ENCODE measurements at regions not wholly inside any gene's neighbourhood (a gene's known extent, or its start where the extent isn't known, plus 50 kb on each side); places are given as distances from the start of the nearest gene placed in this dataset.

DNA sequence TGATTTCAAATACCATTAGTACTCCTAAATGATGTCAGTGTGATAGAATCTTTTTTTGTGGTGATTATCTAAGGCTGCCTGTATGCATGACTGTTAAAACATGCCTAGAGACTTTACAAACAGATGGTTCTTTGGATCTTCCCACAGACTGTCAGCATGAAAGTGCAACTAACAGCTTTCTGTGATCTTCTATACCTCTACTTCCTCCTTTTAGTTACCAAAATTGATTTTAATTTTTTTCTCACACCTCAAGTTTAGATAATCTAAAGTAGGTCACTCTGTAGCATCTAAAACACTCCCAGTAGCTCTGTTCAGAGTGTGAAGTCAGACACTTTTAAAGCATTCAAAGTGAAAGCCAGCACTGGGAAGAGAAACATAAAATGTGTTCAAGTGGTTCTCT is 534.5 kb downstream of the PTPRC start:
- BruUV-seq (replicated peaks) = no TSS peak
- TF ChIP-seq TCF7L2 (IDR thresholded peaks at IDR 0.05; ENCODE audit: low read depth, low read length) (no peak), SIN3A (IDR thresholded peaks at IDR 0.05; ENCODE audit: borderline replicate concordance, insufficient read depth, low read depth, low read length) (no peak), POLR2AphosphoS5 (IDR thresholded peaks at IDR 0.05; ENCODE audit: low read depth, low read length) (no peak)
- TF ChIP-seq, protein P1, sequence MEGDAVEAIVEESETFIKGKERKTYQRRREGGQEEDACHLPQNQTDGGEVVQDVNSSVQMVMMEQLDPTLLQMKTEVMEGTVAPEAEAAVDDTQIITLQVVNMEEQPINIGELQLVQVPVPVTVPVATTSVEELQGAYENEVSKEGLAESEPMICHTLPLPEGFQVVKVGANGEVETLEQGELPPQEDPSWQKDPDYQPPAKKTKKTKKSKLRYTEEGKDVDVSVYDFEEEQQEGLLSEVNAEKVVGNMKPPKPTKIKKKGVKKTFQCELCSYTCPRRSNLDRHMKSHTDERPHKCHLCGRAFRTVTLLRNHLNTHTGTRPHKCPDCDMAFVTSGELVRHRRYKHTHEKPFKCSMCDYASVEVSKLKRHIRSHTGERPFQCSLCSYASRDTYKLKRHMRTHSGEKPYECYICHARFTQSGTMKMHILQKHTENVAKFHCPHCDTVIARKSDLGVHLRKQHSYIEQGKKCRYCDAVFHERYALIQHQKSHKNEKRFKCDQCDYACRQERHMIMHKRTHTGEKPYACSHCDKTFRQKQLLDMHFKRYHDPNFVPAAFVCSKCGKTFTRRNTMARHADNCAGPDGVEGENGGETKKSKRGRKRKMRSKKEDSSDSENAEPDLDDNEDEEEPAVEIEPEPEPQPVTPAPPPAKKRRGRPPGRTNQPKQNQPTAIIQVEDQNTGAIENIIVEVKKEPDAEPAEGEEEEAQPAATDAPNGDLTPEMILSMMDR (IDR thresholded peaks at IDR 0.05) = no peak
- TF ChIP-seq, protein P2, sequence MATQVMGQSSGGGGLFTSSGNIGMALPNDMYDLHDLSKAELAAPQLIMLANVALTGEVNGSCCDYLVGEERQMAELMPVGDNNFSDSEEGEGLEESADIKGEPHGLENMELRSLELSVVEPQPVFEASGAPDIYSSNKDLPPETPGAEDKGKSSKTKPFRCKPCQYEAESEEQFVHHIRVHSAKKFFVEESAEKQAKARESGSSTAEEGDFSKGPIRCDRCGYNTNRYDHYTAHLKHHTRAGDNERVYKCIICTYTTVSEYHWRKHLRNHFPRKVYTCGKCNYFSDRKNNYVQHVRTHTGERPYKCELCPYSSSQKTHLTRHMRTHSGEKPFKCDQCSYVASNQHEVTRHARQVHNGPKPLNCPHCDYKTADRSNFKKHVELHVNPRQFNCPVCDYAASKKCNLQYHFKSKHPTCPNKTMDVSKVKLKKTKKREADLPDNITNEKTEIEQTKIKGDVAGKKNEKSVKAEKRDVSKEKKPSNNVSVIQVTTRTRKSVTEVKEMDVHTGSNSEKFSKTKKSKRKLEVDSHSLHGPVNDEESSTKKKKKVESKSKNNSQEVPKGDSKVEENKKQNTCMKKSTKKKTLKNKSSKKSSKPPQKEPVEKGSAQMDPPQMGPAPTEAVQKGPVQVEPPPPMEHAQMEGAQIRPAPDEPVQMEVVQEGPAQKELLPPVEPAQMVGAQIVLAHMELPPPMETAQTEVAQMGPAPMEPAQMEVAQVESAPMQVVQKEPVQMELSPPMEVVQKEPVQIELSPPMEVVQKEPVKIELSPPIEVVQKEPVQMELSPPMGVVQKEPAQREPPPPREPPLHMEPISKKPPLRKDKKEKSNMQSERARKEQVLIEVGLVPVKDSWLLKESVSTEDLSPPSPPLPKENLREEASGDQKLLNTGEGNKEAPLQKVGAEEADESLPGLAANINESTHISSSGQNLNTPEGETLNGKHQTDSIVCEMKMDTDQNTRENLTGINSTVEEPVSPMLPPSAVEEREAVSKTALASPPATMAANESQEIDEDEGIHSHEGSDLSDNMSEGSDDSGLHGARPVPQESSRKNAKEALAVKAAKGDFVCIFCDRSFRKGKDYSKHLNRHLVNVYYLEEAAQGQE (IDR thresholded peaks at IDR 0.05; ENCODE audit: insufficient read depth in 1 of 2, low read depth in 2 of 2, low read length in 1 of 2) = no peak
- POLR2A ChIA-PET = no interaction called here
- Histone ChIP-seq H3K27ac (ENCODE audit: low read length) (no peak overlapping the region), H3K4me3 (ENCODE audit: low read depth in 2 of 2, low read length in 2 of 2) (no peak overlapping the region), H3K9me3 (ENCODE audit: control insufficient read depth, insufficient read depth, low read depth, low read length) (no peaks in the 10 kb centered on the region), H3K27me3 (ENCODE audit: control insufficient read depth, insufficient read depth, low read length) (no peaks in the 10 kb centered on the region), H3K4me1 (ENCODE audit: control insufficient read depth, insufficient read depth, low read length) (no peaks in the 10 kb centered on the region), H3K36me3 (ENCODE audit: control insufficient read depth, insufficient read depth, low read length) (no peaks in the 10 kb centered on the region)
- intact Hi-C loops (cut with micrococcal nuclease; ENCODE audit: unreplicated experiment) (no loop called here), in situ Hi-C loops (cut with HindIII; ENCODE audit: low pct_unique_long_range_greater_than_20kb, low sequenced_read_pairs) (no loop called here)
- DNase-seq (ENCODE audit: low read depth, low spot score) (no peak), ATAC-seq (no peak)
- CTCF ChIA-PET = no interaction called here

DNA sequence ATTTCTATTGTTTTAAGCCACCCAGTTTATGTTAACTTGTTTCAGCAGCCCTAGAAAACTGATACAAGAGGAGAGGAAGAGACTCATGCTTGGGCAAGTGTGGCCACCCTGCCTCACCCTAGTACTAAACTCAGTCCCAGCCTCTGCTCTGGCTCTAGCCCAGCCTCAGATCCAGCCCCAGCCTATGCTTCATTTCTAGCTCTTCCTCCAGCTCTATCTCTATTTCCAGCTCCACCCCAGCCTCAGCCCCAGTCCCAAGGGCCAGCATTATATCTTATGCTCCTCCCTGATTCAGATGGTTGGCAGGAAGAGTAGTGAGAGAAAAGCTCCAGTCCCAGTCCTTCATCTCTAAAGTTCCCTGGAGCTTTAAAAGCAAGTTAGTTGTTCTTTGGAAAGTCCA is 535.5 kb downstream of the PTPRC start:
- BruUV-seq (replicated peaks) = no TSS peak
- intact Hi-C loops (cut with micrococcal nuclease; ENCODE audit: unreplicated experiment) (no loop called here), in situ Hi-C loops (cut with HindIII; ENCODE audit: low pct_unique_long_range_greater_than_20kb, low sequenced_read_pairs) (no loop called here)

More for the DNA sequence above, 535.5 kb downstream of the PTPRC start:
- Histone ChIP-seq H3K9me3 (ENCODE audit: control insufficient read depth, insufficient read depth, low read depth, low read length) (no peaks in the 10 kb centered on the region), H3K4me1 (ENCODE audit: control insufficient read depth, insufficient read depth, low read length) (no peaks in the 10 kb centered on the region), H3K4me3 (ENCODE audit: low read depth in 2 of 2, low read length in 2 of 2) (no peak overlapping the region), H3K27ac (ENCODE audit: low read length) (no peak overlapping the region), H3K36me3 (ENCODE audit: control insufficient read depth, insufficient read depth, low read length) (no peaks in the 10 kb centered on the region), H3K27me3 (ENCODE audit: control insufficient read depth, insufficient read depth, low read length) (no peaks in the 10 kb centered on the region)
- no peak for DNase-seq (ENCODE audit: low read depth, low spot score)
- TF ChIP-seq TCF7L2 (IDR thresholded peaks at IDR 0.05; ENCODE audit: low read depth, low read length) (no peak), POLR2AphosphoS5 (IDR thresholded peaks at IDR 0.05; ENCODE audit: low read depth, low read length) (no peak), SIN3A (IDR thresholded peaks at IDR 0.05; ENCODE audit: borderline replicate concordance, insufficient read depth, low read depth, low read length) (no peak)
- TF ChIP-seq, protein P1 (IDR thresholded peaks at IDR 0.05) = no peak
- TF ChIP-seq, protein P2 (IDR thresholded peaks at IDR 0.05; ENCODE audit: insufficient read depth in 1 of 2, low read depth in 2 of 2, low read length in 1 of 2) = no peak
- ATAC-seq = no peak
- CTCF ChIA-PET = no interaction called here
- POLR2A ChIA-PET = no interaction called here
